ENCODE measurements at regions not wholly inside any gene's neighbourhood (a gene's known extent, or its start where the extent isn't known, plus 50 kb on each side); places are given as distances from the start of the nearest gene placed in this dataset.

DNA sequence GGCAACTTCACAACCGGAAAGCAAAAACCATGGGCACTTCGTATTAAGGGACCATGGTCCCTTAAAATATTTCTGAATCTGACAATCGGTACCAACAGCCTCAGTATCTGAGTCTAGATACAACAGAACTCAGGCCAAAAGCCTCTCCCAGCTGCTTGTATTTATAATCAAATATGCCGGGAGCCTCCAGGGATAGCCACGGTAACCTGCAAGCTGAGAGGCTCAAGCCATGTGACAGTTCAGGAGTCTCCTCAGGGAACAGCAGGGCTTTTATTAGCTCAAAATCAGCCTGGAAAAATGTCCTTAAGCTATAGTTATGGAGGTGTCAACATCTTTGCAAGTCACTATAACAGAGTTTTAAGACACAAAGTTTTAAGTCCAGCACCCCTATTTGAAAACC lies 352.8 kb upstream of the GYPC start:
- H3K9me3 ChIP-seq (ENCODE audit: control insufficient read depth in 2 of 2, insufficient read depth in 1 of 2, low read length in 1 of 2) = no peaks in the 10 kb centered on the region
- 92% methylated on average over 5 of the region's 5 CpGs for WGBS
- H3K27me3 ChIP-seq (ENCODE audit: control insufficient read depth in 2 of 2, insufficient read depth in 1 of 2, low read length in 1 of 2) = no peaks in the 10 kb centered on the region
- no peaks in the 10 kb centered on the region for H3K36me3 ChIP-seq (ENCODE audit: control insufficient read depth in 2 of 2, insufficient read depth in 2 of 2, low read length in 1 of 2)
- DNase-seq (ENCODE audit: low read depth in 6 of 9, low spot score in 9 of 9) = no peak
- H3K4me1 ChIP-seq (ENCODE audit: control insufficient read depth in 2 of 2, insufficient read depth in 2 of 2, low read length in 2 of 2) = no peaks in the 10 kb centered on the region
- no peak overlapping the region for H3K27ac ChIP-seq (ENCODE audit: low read depth in 1 of 2, low read length in 1 of 2)
- no peak overlapping the region for H3K4me3 ChIP-seq (ENCODE audit: low read length in 2 of 2)

DNA sequence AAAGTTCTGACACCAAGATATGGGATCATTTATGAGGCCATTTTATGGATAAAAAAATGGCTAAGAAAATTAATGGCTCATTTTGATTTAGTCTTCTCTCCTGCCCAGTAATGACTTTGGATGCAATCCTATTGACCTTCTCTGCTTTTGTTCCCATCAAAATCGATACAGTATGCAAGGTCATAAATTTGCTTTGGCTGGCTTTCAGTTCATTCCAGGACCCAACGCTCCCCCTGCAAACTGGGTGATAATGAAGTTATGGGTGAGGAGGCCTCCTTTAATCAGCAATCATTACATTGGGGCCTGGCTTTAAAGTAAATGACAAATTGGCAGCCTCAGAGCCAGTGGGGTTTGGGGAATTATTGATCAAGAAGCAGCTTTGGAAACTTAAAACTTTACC lies 351.8 kb upstream of the GYPC start:
- Histone ChIP-seq H3K36me3 (ENCODE audit: control insufficient read depth in 2 of 2, insufficient read depth in 2 of 2, low read length in 1 of 2) (no peaks in the 10 kb centered on the region), H3K4me1 (ENCODE audit: control insufficient read depth in 2 of 2, insufficient read depth in 2 of 2, low read length in 2 of 2) (no peaks in the 10 kb centered on the region), H3K9me3 (ENCODE audit: control insufficient read depth in 2 of 2, insufficient read depth in 1 of 2, low read length in 1 of 2) (no peaks in the 10 kb centered on the region), H3K4me3 (ENCODE audit: low read length in 2 of 2) (no peak overlapping the region), H3K27ac (ENCODE audit: low read depth in 1 of 2, low read length in 1 of 2) (no peak overlapping the region), H3K27me3 (ENCODE audit: control insufficient read depth in 2 of 2, insufficient read depth in 1 of 2, low read length in 1 of 2) (no peaks in the 10 kb centered on the region)
- no peak for DNase-seq (ENCODE audit: low read depth in 6 of 9, low spot score in 9 of 9)
- WGBS = 86% methylated on average over 2 of the region's 2 CpGs

DNA sequence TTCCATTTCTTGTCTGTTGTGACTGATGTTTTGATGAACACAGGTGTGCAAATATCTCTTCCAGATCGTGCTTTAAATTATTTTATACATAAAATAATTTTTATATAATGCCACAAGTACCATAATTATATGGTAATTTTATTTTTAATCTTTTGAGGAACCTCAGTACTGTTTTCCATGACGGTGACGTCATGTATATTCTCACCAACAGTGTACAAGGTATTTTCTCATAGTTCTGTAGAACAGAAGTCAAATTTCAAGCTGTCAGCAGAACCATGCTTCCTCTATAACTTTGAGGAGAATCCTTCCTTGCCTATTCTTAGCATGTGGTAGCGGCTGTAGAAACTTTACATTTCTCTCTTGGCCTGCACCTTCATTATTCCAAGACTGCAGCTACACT lies 349.4 kb upstream of the GYPC start:
- WGBS = 89% methylated on average over 4 of the region's 4 CpGs
- DNase-seq (ENCODE audit: low read depth in 6 of 9, low spot score in 9 of 9) = no peak
- Histone ChIP-seq H3K27ac (ENCODE audit: low read depth in 1 of 2, low read length in 1 of 2) (no peak overlapping the region), H3K36me3 (ENCODE audit: control insufficient read depth in 2 of 2, insufficient read depth in 2 of 2, low read length in 1 of 2) (no peaks in the 10 kb centered on the region), H3K4me1 (ENCODE audit: control insufficient read depth in 2 of 2, insufficient read depth in 2 of 2, low read length in 2 of 2) (no peaks in the 10 kb centered on the region), H3K4me3 (ENCODE audit: low read length in 2 of 2) (no peak overlapping the region), H3K9me3 (ENCODE audit: control insufficient read depth in 2 of 2, insufficient read depth in 1 of 2, low read length in 1 of 2) (no peaks in the 10 kb centered on the region), H3K27me3 (ENCODE audit: control insufficient read depth in 2 of 2, insufficient read depth in 1 of 2, low read length in 1 of 2) (no peaks in the 10 kb centered on the region)

DNA sequence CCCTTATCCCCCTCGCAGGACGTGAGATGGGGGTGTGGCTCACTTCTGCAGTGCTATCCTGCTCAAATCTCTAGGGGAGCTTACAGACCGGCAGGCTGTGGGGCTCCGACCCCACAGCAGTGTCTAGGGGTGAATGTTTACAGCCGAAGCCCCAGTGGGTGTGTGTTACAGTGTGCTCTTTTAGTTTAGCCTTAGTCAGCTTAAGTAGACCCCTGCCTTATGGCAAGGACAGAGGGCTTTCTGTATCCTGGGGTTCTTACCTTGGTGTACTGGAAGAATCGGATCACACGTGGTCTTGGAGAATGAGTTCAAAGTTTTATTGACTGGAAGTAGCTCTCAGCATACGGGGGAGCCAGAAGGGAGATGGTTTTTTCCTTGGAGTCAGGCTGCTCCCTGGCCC lies 348.2 kb upstream of the GYPC start:
- no peak overlapping the region for H3K27ac ChIP-seq (ENCODE audit: low read depth in 1 of 2, low read length in 1 of 2)
- no peaks in the 10 kb centered on the region for H3K27me3 ChIP-seq (ENCODE audit: control insufficient read depth in 2 of 2, insufficient read depth in 1 of 2, low read length in 1 of 2)
- no peak for DNase-seq (ENCODE audit: low read depth in 6 of 9, low spot score in 9 of 9)
- 85% methylated on average over 8 of the region's 8 CpGs for WGBS
- no peaks in the 10 kb centered on the region for H3K9me3 ChIP-seq (ENCODE audit: control insufficient read depth in 2 of 2, insufficient read depth in 1 of 2, low read length in 1 of 2)
- H3K36me3 ChIP-seq (ENCODE audit: control insufficient read depth in 2 of 2, insufficient read depth in 2 of 2, low read length in 1 of 2) = no peaks in the 10 kb centered on the region
- no peak overlapping the region for H3K4me3 ChIP-seq (ENCODE audit: low read length in 2 of 2)
- H3K4me1 ChIP-seq (ENCODE audit: control insufficient read depth in 2 of 2, insufficient read depth in 2 of 2, low read length in 2 of 2) = no peaks in the 10 kb centered on the region

DNA sequence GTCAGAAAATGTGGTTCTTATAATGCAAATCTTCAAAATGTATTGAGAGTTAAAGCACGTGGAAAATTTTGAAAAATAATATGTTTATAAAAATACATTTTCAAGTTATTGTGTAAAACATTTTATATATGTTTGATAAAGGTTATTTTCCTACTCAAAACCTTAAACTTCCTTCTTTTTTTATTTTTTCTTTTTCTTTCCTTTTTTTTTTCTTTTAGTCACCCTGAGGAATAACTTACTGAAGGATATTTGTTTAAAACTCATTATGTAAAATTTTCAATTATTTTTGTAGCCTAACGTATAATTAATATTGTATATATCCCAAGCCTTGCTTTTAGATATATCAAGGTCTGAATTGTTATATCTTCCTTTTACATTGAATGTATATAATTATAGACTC lies 346.8 kb upstream of the GYPC start:
- Histone ChIP-seq H3K9me3 (ENCODE audit: control insufficient read depth in 2 of 2, insufficient read depth in 1 of 2, low read length in 1 of 2) (no peaks in the 10 kb centered on the region), H3K27ac (ENCODE audit: low read depth in 1 of 2, low read length in 1 of 2) (no peak overlapping the region), H3K27me3 (ENCODE audit: control insufficient read depth in 2 of 2, insufficient read depth in 1 of 2, low read length in 1 of 2) (no peaks in the 10 kb centered on the region), H3K4me3 (ENCODE audit: low read length in 2 of 2) (no peak overlapping the region), H3K36me3 (ENCODE audit: control insufficient read depth in 2 of 2, insufficient read depth in 2 of 2, low read length in 1 of 2) (no peaks in the 10 kb centered on the region), H3K4me1 (ENCODE audit: control insufficient read depth in 2 of 2, insufficient read depth in 2 of 2, low read length in 2 of 2) (no peaks in the 10 kb centered on the region)
- no peak for DNase-seq (ENCODE audit: low read depth in 6 of 9, low spot score in 9 of 9)
- WGBS = 90% methylated on average over 2 of the region's 2 CpGs

DNA sequence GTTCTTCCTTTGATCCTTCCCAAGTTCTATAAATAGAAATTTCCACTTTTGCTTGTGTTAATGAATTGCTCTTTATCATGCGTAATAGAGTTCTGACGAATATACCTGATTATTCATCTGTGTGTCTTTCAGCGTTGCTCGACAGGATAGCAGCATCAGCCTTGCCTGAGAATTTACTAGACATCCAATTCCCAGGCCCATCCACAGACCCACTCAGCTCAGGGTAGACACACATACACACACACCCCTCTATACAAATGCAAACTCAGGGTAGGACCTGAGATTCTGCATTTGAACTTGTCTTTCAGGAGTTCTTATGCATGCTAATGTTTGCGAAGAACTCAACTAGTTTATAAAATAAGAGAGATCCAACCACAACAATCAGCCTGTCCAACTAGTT lies 343.4 kb upstream of the GYPC start:
- no peak for DNase-seq (ENCODE audit: low read depth in 6 of 9, low spot score in 9 of 9)
- no peaks in the 10 kb centered on the region for H3K36me3 ChIP-seq (ENCODE audit: control insufficient read depth in 2 of 2, insufficient read depth in 2 of 2, low read length in 1 of 2)
- no peaks in the 10 kb centered on the region for H3K4me1 ChIP-seq (ENCODE audit: control insufficient read depth in 2 of 2, insufficient read depth in 2 of 2, low read length in 2 of 2)
- H3K27ac ChIP-seq (ENCODE audit: low read depth in 1 of 2, low read length in 1 of 2) = no peak overlapping the region
- no peaks in the 10 kb centered on the region for H3K9me3 ChIP-seq (ENCODE audit: control insufficient read depth in 2 of 2, insufficient read depth in 1 of 2, low read length in 1 of 2)
- H3K4me3 ChIP-seq (ENCODE audit: low read length in 2 of 2) = no peak overlapping the region
- H3K27me3 ChIP-seq (ENCODE audit: control insufficient read depth in 2 of 2, insufficient read depth in 1 of 2, low read length in 1 of 2) = no peaks in the 10 kb centered on the region
- WGBS = 80% methylated on average over 5 of the region's 5 CpGs

DNA sequence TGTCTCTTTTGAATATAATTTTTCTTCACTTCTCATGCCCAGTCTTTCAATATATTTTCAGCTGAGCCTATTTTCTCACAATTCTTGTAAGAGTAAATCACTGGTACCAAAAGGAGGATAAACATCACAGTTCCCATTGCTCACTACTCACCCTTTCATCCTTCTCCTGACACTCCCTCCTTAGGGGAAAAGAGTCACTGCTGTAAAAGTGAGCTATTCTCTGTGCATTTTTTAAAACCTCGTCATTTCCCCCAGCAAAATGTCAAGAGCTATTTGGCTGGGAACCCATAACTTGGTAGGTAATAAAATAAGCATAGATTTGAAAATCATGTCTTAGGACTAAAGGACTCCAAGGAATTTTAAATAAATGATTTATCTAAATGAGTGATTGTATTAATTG lies 340.1 kb upstream of the GYPC start:
- 91% methylated on average over 1 of the region's 1 CpG for WGBS
- Histone ChIP-seq H3K36me3 (ENCODE audit: control insufficient read depth in 2 of 2, insufficient read depth in 2 of 2, low read length in 1 of 2) (no peaks in the 10 kb centered on the region), H3K27ac (ENCODE audit: low read depth in 1 of 2, low read length in 1 of 2) (no peak overlapping the region), H3K4me1 (ENCODE audit: control insufficient read depth in 2 of 2, insufficient read depth in 2 of 2, low read length in 2 of 2) (no peaks in the 10 kb centered on the region), H3K9me3 (ENCODE audit: control insufficient read depth in 2 of 2, insufficient read depth in 1 of 2, low read length in 1 of 2) (no peaks in the 10 kb centered on the region), H3K27me3 (ENCODE audit: control insufficient read depth in 2 of 2, insufficient read depth in 1 of 2, low read length in 1 of 2) (no peaks in the 10 kb centered on the region), H3K4me3 (ENCODE audit: low read length in 2 of 2) (no peak overlapping the region)
- DNase-seq (ENCODE audit: low read depth in 6 of 9, low spot score in 9 of 9) = no peak

DNA sequence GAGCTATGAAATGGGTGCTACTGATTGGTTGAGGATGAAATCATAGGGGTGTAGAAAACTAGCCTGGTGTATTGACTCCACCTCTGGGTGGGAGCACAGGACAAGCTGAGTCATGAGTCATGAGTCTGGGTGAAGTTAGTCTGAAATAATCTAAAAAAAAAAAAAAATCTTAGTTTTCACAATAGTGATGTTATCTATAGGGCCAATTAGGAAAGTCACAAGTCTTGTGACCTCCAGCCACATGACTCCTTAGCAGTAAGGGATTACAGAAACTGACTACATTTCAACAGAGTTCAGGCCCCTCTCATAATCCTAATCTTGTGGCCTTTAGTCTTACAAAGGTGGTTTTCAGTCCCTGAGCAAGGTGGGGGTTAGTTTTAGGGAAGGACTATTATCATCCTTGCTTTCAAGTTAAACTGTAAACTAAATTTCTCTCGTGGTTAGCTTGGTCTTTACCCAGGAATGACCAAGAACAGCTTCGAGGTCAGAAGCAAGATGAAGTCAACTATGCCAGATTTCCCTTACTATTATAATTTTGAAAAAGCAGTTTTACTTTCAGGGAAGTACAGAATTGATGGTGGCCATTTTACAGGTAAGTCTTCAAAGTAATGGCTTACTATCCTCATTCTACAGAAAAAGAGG lies 338.0 kb upstream of the GYPC start:
- Histone ChIP-seq H3K4me1 (ENCODE audit: control insufficient read depth in 2 of 2, insufficient read depth in 2 of 2, low read length in 2 of 2) (no peaks in the 10 kb centered on the region), H3K27ac (ENCODE audit: low read depth in 1 of 2, low read length in 1 of 2) (no peak overlapping the region), H3K9me3 (ENCODE audit: control insufficient read depth in 2 of 2, insufficient read depth in 1 of 2, low read length in 1 of 2) (no peaks in the 10 kb centered on the region), H3K36me3 (ENCODE audit: control insufficient read depth in 2 of 2, insufficient read depth in 2 of 2, low read length in 1 of 2) (no peaks in the 10 kb centered on the region), H3K4me3 (ENCODE audit: low read length in 2 of 2) (no peak overlapping the region), H3K27me3 (ENCODE audit: control insufficient read depth in 2 of 2, insufficient read depth in 1 of 2, low read length in 1 of 2) (no peaks in the 10 kb centered on the region)
- WGBS = 71% methylated on average over 2 of the region's 2 CpGs
- DNase-seq (ENCODE audit: low read depth in 6 of 9, low spot score in 9 of 9) = no peak

DNA sequence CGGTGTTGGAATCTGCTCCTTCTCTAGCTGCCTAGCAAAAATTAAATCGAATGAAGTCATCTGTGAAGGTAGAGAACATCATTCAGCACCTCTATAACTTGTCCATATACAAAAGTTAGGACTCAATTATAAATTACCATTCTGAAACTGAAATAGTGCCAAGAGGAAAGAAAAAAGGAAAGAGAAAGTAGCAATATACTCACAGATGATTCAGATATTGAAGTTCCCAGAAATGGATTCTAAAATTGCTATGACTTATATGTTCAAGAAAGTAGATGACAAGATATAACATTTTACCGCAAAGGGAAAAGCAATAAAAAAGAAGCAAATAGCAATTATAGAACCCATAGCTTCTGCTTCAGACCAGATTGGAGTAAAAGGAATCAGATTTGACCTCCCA lies 333.6 kb upstream of the GYPC start:
- no peak for DNase-seq (ENCODE audit: low read depth in 6 of 9, low spot score in 9 of 9)
- H3K27me3 ChIP-seq (ENCODE audit: control insufficient read depth in 2 of 2, insufficient read depth in 1 of 2, low read length in 1 of 2) = no peaks in the 10 kb centered on the region
- H3K4me3 ChIP-seq (ENCODE audit: low read length in 2 of 2) = no peak overlapping the region
- no peak overlapping the region for H3K27ac ChIP-seq (ENCODE audit: low read depth in 1 of 2, low read length in 1 of 2)
- no peaks in the 10 kb centered on the region for H3K36me3 ChIP-seq (ENCODE audit: control insufficient read depth in 2 of 2, insufficient read depth in 2 of 2, low read length in 1 of 2)
- no peaks in the 10 kb centered on the region for H3K4me1 ChIP-seq (ENCODE audit: control insufficient read depth in 2 of 2, insufficient read depth in 2 of 2, low read length in 2 of 2)
- no peaks in the 10 kb centered on the region for H3K9me3 ChIP-seq (ENCODE audit: control insufficient read depth in 2 of 2, insufficient read depth in 1 of 2, low read length in 1 of 2)
- WGBS = 95% methylated on average over 3 of the region's 3 CpGs

DNA sequence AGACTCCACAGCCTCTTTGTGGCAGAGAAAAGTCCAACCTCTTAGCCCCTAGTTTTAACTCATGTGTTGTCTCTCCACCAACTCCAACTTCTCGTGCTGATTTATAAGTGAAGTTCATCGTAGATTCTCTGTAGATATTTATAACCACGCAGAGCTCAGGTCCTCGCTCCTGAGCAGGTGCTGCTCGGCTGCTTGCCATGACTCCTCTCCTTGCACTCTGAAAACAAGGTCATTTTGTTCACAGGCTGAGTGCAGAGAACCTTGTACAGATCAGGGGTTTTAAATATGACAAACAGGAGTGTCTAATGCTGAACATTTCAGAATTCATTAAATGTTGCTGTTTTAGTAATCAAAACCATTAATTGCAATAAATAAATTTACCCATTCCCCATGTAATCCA lies 330.8 kb upstream of the GYPC start:
- 91% methylated on average over 5 of the region's 5 CpGs for WGBS
- Histone ChIP-seq H3K4me1 (ENCODE audit: control insufficient read depth in 2 of 2, insufficient read depth in 2 of 2, low read length in 2 of 2) (no peaks in the 10 kb centered on the region), H3K27ac (ENCODE audit: low read depth in 1 of 2, low read length in 1 of 2) (no peak overlapping the region), H3K4me3 (ENCODE audit: low read length in 2 of 2) (no peak overlapping the region), H3K36me3 (ENCODE audit: control insufficient read depth in 2 of 2, insufficient read depth in 2 of 2, low read length in 1 of 2) (no peaks in the 10 kb centered on the region), H3K27me3 (ENCODE audit: control insufficient read depth in 2 of 2, insufficient read depth in 1 of 2, low read length in 1 of 2) (no peaks in the 10 kb centered on the region), H3K9me3 (ENCODE audit: control insufficient read depth in 2 of 2, insufficient read depth in 1 of 2, low read length in 1 of 2) (no peaks in the 10 kb centered on the region)
- no peak for DNase-seq (ENCODE audit: low read depth in 6 of 9, low spot score in 9 of 9)

Measured in thymus (tissue), 11 donors.